ENCODE measurements at regions not wholly inside any gene's neighbourhood (a gene's known extent, or its start where the extent isn't known, plus 50 kb on each side); places are given as distances from the start of the nearest gene placed in this dataset.

DNA sequence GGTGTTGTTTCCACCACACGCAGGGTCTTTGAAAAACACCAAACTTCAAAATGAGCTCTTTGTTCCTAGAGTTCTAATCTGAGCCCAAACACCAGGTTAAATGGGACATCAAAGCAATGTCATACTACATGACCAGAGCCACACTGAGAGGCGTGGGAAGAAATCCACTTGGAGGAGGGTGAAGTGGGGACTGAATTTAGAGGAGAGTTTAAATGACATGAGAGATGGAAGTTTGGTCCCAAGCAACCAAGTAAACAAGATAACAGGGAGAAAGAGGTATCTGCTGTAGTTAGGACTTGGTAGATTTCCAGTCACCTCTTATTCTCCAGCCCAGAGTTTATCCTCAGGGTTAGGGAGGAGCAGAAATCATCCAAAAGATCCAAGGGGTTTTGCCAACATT is 290.9 kb upstream of the FAM78B start (continued):
- TF ChIP-seq SIN3A (IDR thresholded peaks at IDR 0.05; ENCODE audit: low read depth) (no peak), SRF (IDR thresholded peaks at IDR 0.05; ENCODE audit: low read depth) (no peak), POLR2A (IDR thresholded peaks at IDR 0.05; ENCODE audit: borderline replicate concordance, extremely low read depth, insufficient read depth, insufficient read length) (no peak), ZNF274 (IDR thresholded peaks at IDR 0.05; ENCODE audit: low read depth, low read length) (no peak), ELF1 (IDR thresholded peaks at IDR 0.05; ENCODE audit: borderline replicate concordance, low read depth) (no peak)
- TF ChIP-seq, protein P1, sequence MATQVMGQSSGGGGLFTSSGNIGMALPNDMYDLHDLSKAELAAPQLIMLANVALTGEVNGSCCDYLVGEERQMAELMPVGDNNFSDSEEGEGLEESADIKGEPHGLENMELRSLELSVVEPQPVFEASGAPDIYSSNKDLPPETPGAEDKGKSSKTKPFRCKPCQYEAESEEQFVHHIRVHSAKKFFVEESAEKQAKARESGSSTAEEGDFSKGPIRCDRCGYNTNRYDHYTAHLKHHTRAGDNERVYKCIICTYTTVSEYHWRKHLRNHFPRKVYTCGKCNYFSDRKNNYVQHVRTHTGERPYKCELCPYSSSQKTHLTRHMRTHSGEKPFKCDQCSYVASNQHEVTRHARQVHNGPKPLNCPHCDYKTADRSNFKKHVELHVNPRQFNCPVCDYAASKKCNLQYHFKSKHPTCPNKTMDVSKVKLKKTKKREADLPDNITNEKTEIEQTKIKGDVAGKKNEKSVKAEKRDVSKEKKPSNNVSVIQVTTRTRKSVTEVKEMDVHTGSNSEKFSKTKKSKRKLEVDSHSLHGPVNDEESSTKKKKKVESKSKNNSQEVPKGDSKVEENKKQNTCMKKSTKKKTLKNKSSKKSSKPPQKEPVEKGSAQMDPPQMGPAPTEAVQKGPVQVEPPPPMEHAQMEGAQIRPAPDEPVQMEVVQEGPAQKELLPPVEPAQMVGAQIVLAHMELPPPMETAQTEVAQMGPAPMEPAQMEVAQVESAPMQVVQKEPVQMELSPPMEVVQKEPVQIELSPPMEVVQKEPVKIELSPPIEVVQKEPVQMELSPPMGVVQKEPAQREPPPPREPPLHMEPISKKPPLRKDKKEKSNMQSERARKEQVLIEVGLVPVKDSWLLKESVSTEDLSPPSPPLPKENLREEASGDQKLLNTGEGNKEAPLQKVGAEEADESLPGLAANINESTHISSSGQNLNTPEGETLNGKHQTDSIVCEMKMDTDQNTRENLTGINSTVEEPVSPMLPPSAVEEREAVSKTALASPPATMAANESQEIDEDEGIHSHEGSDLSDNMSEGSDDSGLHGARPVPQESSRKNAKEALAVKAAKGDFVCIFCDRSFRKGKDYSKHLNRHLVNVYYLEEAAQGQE (IDR thresholded peaks at IDR 0.05; ENCODE audit: low read depth), result no peak
- TF ChIP-seq, protein P2, sequence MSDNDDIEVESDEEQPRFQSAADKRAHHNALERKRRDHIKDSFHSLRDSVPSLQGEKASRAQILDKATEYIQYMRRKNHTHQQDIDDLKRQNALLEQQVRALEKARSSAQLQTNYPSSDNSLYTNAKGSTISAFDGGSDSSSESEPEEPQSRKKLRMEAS (IDR thresholded peaks at IDR 0.05), result no peak

DNA sequence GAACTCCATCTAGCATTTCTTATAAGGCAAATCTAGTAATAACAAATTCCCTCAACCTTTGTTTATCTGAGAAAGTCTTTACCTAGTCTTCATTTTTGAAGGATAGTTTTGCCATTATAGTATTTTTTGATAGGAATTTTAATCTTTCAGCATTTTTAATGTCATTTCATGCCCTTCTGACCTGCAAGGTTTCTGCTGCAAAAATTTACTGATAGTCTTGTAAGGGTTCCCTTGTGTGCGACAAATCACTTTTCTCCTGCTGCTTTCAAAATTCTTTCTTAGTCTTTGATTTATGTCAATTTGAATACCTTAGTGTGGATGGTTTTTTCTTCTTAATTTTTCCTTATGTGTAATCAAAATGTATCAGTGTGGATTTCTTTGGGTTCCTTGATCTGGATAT is 297.5 kb upstream of the FAM78B start:
- CTCF ChIA-PET, result interaction anchor here (1.0 kb wide), 1 partner anchor 15 kb away, joined by 5 read pairs; no protein-coding TSS in a partner anchor
- Histone ChIP-seq H3K4me2 (ENCODE audit: low read length) (no peak overlapping the region), H3K9me3 (ENCODE audit: control insufficient read depth in 1 of 2, insufficient read depth in 1 of 2, low read depth in 1 of 2, low read length in 2 of 2) (no peaks in the 10 kb centered on the region; a peak in 1 of 4 replicates), H3K36me3 (ENCODE audit: control insufficient read depth in 1 of 2, insufficient read depth in 2 of 2, low read length in 2 of 2) (no peaks in the 10 kb centered on the region), H3K9ac (ENCODE audit: low read length) (no peak overlapping the region), H3K4me1 (ENCODE audit: control insufficient read depth in 1 of 2, insufficient read depth in 2 of 2, low read length in 2 of 2) (no peaks in the 10 kb centered on the region), H3K4me3 (replicated peaks in 1 of 2; ENCODE audit: low read depth in 1 of 2, low read length in 2 of 2) (no peak overlapping the region), H3K27me3 (ENCODE audit: insufficient read depth, low read length) (peaks cover 4% of the 10 kb centered on the region; the same call in 1 of the 2 replicates), H4K20me1 (ENCODE audit: insufficient read depth) (no peaks in the 10 kb centered on the region), H3K27ac (ENCODE audit: low read depth, low read length) (no peak overlapping the region), H2AFZ (ENCODE audit: low read depth, low read length, poor library complexity, severe bottlenecking) (no peak overlapping the region), H3K79me2 (ENCODE audit: insufficient read depth, low read length) (no peaks in the 10 kb centered on the region), H3K9me2 (ENCODE audit: insufficient read depth) (no peaks in the 10 kb centered on the region)
- no TSS peak for BruUV-seq (replicated peaks)
- POLR2A ChIA-PET, result no interaction called here
- no peak for DNase-seq (ENCODE audit: low read depth, low spot score)
- RAD21 ChIA-PET (ENCODE audit: low non-redundant PET in 1 of 2, low total read pairs in 2 of 2, uncharacterized antibody in 2 of 2, unreplicated experiment in 2 of 2), result no interaction called here
- ATAC-seq, result no peak
- intact Hi-C loops (cut with micrococcal nuclease), result no loop called here
- no peak for TF ChIP-seq ZFX (IDR thresholded peaks at IDR 0.05)
- no peak for TF ChIP-seq CEBPB (IDR thresholded peaks at IDR 0.05; ENCODE audit: low read depth)
- TF ChIP-seq, protein P3, sequence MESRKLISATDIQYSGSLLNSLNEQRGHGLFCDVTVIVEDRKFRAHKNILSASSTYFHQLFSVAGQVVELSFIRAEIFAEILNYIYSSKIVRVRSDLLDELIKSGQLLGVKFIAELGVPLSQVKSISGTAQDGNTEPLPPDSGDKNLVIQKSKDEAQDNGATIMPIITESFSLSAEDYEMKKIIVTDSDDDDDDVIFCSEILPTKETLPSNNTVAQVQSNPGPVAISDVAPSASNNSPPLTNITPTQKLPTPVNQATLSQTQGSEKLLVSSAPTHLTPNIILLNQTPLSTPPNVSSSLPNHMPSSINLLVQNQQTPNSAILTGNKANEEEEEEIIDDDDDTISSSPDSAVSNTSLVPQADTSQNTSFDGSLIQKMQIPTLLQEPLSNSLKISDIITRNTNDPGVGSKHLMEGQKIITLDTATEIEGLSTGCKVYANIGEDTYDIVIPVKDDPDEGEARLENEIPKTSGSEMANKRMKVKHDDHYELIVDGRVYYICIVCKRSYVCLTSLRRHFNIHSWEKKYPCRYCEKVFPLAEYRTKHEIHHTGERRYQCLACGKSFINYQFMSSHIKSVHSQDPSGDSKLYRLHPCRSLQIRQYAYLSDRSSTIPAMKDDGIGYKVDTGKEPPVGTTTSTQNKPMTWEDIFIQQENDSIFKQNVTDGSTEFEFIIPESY (IDR thresholded peaks at IDR 0.05; ENCODE audit: extremely low read depth, insufficient replicate concordance, low read length), result no peak
- no peak for TF ChIP-seq CBX3 (IDR thresholded peaks at IDR 0.05; ENCODE audit: low read depth)
- no peak for TF ChIP-seq SIN3A (IDR thresholded peaks at IDR 0.05; ENCODE audit: low read depth)
- TF ChIP-seq, protein P2 (IDR thresholded peaks at IDR 0.05), result no peak
- TF ChIP-seq, protein P1 (IDR thresholded peaks at IDR 0.05; ENCODE audit: low read depth), result no peak
- TF ChIP-seq RAD21 (IDR thresholded peaks at IDR 0.05; ENCODE audit: low read depth), result no peak
- TF ChIP-seq, protein P4, sequence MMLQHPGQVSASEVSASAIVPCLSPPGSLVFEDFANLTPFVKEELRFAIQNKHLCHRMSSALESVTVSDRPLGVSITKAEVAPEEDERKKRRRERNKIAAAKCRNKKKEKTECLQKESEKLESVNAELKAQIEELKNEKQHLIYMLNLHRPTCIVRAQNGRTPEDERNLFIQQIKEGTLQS (IDR thresholded peaks at IDR 0.05), result no peak
- TF ChIP-seq YY1 (IDR thresholded peaks at IDR 0.05; ENCODE audit: extremely low read depth, insufficient replicate concordance, low read depth, low read length), result no peak
- TF ChIP-seq POLR2AphosphoS5 (IDR thresholded peaks at IDR 0.05; ENCODE audit: low read depth, low read length), result no peak
- no peak for TF ChIP-seq EZH2phosphoT487 (IDR thresholded peaks at IDR 0.05; ENCODE audit: borderline replicate concordance)
